AG04450 (cell line): ENCODE measurements at regions not wholly inside any gene's neighbourhood (a gene's known extent, or its start where the extent isn't known, plus 50 kb on each side); places are given as distances from the start of the nearest gene placed in this dataset.

Source experiments
- CTCF ChIA-PET: fragments of 300-600, 350-600 bp; formaldehyde crosslinking; extraction: SDS; loops from one replicate; lab custom pipeline; 2022; ENCODE audit warnings: antibody characterized with exemption, inconsistent platforms; lab: Charles Lee
- POLR2A ChIA-PET: fragments of 350-600 bp; formaldehyde crosslinking; extraction: SDS; loops from one replicate; lab custom pipeline; 2021; ENCODE audit warnings: antibody characterized with exemption, inconsistent platforms; lab: Yijun Ruan, JAX
- DNase-seq: peaks from one replicate; pipeline ENCODE4 v3.0.0-alpha.2; 2011; ENCODE audit warnings: low read depth, low spot score
- H3K27ac ChIP-seq: one replicate; pipeline ENCODE4 v1.5.1; 2012; ENCODE audit warnings: low read depth, low read length, control low read depth
- H3K27me3 ChIP-seq: one replicate; pipeline ENCODE4 v1.6.0; 2012; ENCODE audit warnings: low read length; ENCODE audit not compliant: control insufficient read depth, insufficient read depth
- H3K4me3 ChIP-seq: 2 replicates; pipeline ENCODE4 v1.5.1; 2011; ENCODE audit warnings: mild to moderate bottlenecking, low read depth, low read length, control low read depth
- H3K9me3 ChIP-seq: 2 replicates; pipeline ENCODE4 v1.5.1; 2012; ENCODE audit warnings: low read length; ENCODE audit not compliant: control insufficient read depth, insufficient read depth
- TF ChIP-seq, protein P1 (sequence below): IDR thresholded peaks from 2 replicates; pipeline ENCODE4 v1.5.1; 2011; ENCODE audit warnings: low read depth, low read length, control low read depth, inconsistent platforms

DNA sequence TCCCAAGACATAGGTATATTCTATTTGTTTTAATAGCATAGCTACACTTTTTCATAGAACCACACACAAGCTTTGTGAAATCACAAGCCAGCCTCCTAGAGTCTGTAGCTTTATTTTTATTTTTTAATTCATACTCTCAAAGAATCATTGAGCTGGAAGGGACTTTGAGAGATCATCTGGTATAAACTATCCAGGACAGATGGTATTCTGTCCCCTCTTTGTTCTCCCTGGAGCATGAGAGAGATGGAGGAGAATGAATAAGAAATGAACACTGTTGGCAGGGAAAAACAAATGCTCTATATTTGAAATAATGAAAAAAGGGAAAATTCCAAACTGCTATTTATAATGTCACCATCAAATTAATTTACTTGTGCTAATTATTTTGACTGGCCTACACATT lies 338.7 kb upstream of the IL12A start:
- Histone ChIP-seq H3K4me3 (no peak overlapping the region), H3K27ac (no peak overlapping the region), H3K27me3 (no peaks in the 10 kb centered on the region), H3K9me3 (no peaks in the 10 kb centered on the region)
- CTCF ChIA-PET = interaction anchor here (0.6 to 1.5 kb wide), 3 partner anchors 12 to 895 kb away, joined by 3 read pairs; no protein-coding TSS in a partner anchor
- DNase-seq = no peak
- POLR2A ChIA-PET = no interaction called here
- TF ChIP-seq, protein P1, sequence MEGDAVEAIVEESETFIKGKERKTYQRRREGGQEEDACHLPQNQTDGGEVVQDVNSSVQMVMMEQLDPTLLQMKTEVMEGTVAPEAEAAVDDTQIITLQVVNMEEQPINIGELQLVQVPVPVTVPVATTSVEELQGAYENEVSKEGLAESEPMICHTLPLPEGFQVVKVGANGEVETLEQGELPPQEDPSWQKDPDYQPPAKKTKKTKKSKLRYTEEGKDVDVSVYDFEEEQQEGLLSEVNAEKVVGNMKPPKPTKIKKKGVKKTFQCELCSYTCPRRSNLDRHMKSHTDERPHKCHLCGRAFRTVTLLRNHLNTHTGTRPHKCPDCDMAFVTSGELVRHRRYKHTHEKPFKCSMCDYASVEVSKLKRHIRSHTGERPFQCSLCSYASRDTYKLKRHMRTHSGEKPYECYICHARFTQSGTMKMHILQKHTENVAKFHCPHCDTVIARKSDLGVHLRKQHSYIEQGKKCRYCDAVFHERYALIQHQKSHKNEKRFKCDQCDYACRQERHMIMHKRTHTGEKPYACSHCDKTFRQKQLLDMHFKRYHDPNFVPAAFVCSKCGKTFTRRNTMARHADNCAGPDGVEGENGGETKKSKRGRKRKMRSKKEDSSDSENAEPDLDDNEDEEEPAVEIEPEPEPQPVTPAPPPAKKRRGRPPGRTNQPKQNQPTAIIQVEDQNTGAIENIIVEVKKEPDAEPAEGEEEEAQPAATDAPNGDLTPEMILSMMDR = no peak

DNA sequence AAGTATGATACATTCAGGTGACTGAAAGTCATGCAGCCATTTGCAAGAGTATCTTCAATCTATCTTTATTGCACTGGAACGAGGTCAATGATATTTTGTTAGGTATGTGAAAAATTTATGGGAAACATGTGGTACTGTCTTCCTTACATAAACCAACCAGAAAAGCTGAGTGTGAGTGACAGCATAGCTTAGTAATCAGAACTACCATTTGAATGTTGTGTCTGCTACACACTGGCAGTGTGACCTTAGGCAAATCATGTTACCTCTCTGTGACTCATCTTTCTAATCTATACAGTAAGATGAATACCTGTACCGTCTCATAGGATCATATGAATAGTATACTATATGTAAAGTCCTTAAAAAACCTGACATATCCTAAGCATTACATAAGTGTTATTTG lies 337.9 kb upstream of the IL12A start:
- CTCF ChIA-PET = interaction anchor here (0.9 to 1.5 kb wide), 2 partner anchors 13 to 895 kb away, joined by 3 read pairs; no protein-coding TSS in a partner anchor
- DNase-seq = no peak
- POLR2A ChIA-PET = no interaction called here
- TF ChIP-seq, protein P1 = no peak
- Histone ChIP-seq H3K4me3 (no peak overlapping the region), H3K27me3 (peaks cover under 1% of the 10 kb centered on the region), H3K9me3 (no peaks in the 10 kb centered on the region), H3K27ac (no peak overlapping the region)

DNA sequence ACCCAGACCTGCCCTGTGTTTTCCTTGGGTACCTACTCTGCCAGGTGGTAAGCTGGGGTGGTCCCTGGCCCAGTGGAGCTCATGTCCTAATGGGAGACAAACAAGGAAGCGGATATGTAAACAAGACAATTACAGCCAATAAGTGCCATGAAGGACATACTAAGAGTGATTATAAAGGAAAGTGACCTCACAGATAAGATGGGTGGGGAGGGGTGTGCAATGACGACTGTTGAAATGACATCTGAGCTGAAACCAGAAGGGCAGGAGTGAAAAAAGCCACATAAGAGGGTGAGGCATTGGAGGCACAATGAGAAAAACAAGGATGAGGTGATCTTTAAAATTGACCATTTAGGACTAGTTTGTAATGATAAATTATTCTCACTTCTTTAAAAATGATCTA lies 336.2 kb upstream of the IL12A start:
- H3K9me3 ChIP-seq = no peaks in the 10 kb centered on the region
- DNase-seq = no peak
- TF ChIP-seq, protein P1 = no peak
- H3K27me3 ChIP-seq = peaks cover 4% of the 10 kb centered on the region
- no peak overlapping the region for H3K27ac ChIP-seq
- CTCF ChIA-PET = no interaction called here
- POLR2A ChIA-PET = no interaction called here
- no peak overlapping the region for H3K4me3 ChIP-seq

DNA sequence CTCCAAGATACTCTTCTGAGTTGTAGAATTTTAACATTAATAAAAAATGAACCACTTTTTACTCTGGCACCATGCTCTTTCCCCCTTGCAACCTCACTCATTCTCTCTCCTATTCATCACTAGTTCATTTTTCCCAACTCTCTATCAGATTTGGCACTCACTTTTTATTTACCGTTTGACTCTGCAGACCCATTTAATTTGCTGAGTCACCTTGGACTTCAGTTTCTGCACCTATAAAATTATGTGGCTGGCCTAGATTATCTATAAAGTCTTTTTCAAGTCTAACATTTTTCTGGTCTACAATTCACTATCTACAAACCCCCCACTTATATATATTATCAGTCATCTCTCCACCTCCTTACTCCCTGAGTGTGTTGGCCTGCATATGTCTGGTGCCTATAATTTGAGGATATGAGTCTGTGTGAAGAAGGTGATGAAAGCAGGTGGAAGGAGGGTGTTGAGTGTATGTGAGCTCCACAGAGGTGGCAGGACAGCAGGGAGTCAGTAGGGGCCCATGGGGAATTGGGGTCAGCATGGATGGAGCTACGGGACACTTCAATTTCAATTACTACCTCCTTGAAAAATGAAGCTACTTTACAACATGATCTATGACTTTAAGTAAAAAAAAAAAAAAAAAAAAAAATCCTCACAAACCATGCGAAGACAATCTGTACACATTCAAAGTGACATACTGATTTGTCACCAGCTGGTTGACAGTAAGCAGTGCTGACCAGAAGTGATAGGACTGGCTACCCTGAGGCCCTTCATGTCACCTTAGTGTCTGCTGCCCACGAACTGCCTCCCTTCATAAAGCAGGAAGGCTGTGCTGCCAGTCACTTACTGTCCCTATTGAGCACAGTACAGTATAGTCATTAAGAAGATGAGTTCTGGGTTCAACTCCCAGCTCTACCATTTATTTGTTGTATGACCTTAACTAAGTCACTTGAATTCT lies 334.2 kb upstream of the IL12A start:
- POLR2A ChIA-PET = no interaction called here
- no peak overlapping the region for H3K27ac ChIP-seq
- no peak overlapping the region for H3K4me3 ChIP-seq
- no peak for DNase-seq
- CTCF ChIA-PET = no interaction called here
- TF ChIP-seq, protein P1 = no peak
- no peaks in the 10 kb centered on the region for H3K9me3 ChIP-seq
- H3K27me3 ChIP-seq = peaks cover 4% of the 10 kb centered on the region

DNA sequence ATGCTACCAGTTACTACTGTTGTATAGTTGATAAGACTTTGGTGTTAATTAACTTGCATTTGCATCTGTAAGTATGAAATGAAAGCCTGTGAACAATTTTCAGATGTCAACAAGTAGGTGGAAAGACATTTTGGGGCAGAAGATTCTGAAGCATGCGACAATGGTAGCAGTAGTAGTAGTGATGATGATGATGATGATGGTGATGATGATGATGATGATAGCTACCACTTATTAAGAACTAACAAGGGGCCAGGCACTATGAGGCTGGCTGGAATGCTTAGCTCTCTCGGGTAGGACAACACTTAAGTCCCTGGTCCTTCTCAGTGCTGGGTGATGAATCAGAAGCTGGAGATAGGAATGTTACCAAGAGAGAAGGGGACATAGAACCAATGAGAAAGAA lies 333.4 kb upstream of the IL12A start:
- ChIA-PET CTCF (no interaction called here), POLR2A (no interaction called here)
- TF ChIP-seq, protein P1 = no peak
- DNase-seq = no peak
- no peak overlapping the region for H3K4me3 ChIP-seq
- H3K9me3 ChIP-seq = no peaks in the 10 kb centered on the region
- H3K27ac ChIP-seq = no peak overlapping the region
- H3K27me3 ChIP-seq = peaks cover 4% of the 10 kb centered on the region
